Coronary artery (tissue), 2 donors: ENCODE measurements at regions not wholly inside any gene's neighbourhood (a gene's known extent, or its start where the extent isn't known, plus 50 kb on each side); places are given as distances from the start of the nearest gene placed in this dataset.

Source experiments
- DNase-seq: peaks from one replicate; pipeline ENCODE4 v3.0.0-alpha.2; 2017; ENCODE audit warnings: low spot score
- H3K27ac ChIP-seq, 2 donors: fragments of 200-600 bp; sonication (generic); one replicate each; pipeline ENCODE4 v1.5.1; 2016 to 2019
- H3K4me3 ChIP-seq: fragments of 200-600 bp; sonication (generic); 2 replicates; pipeline ENCODE4 v1.5.1; 2016; ENCODE audit warnings: mild to moderate bottlenecking, moderate library complexity
- CTCF ChIP-seq: fragments of 200-600 bp; sonication (generic); IDR thresholded peaks from one replicate; pipeline ENCODE4 v1.5.1; 2019; ENCODE audit warnings: antibody characterized with exemption

- TF ChIP-seq CTCF = no peak
- DNase-seq = no peak
- no peak overlapping the region for H3K4me3 ChIP-seq
These were observed 177.3 kb downstream of the CYB561 start for GRCh38 chr17:63268827-63269226.

GRCh38 chr17:63270610-63271009 lies 175.5 kb downstream of the CYB561 start:
- DNase-seq = no peak
- Histone ChIP-seq H3K27ac (no peak overlapping the region), H3K4me3 (no peak overlapping the region)
- TF ChIP-seq CTCF = no peak

More at GRCh38 chr17:63268827-63269226, 177.3 kb downstream of the CYB561 start:
- H3K27ac ChIP-seq = no peak overlapping the region

GRCh38 chr17:63274146-63274545 lies 172.0 kb downstream of the CYB561 start:
- Histone ChIP-seq H3K4me3 (no peak overlapping the region), H3K27ac (no peak overlapping the region)
- no peak for TF ChIP-seq CTCF
- no peak for DNase-seq

- Histone ChIP-seq H3K27ac (no peak overlapping the region), H3K4me3 (no peak overlapping the region)
- TF ChIP-seq CTCF = no peak
- DNase-seq = no peak
These were observed 170.7 kb downstream of the CYB561 start for GRCh38 chr17:63275318-63275970.

- TF ChIP-seq CTCF = no peak
- H3K4me3 ChIP-seq = no peak overlapping the region
- no peak overlapping the region for H3K27ac ChIP-seq
- no peak for DNase-seq
These were observed 169.9 kb downstream of the CYB561 start for GRCh38 chr17:63275971-63276745.

- no peak for TF ChIP-seq CTCF
- DNase-seq = no peak
- no peak overlapping the region for H3K4me3 ChIP-seq
- H3K27ac ChIP-seq = no peak overlapping the region
These were observed 169.3 kb downstream of the CYB561 start for GRCh38 chr17:63276821-63277220.

- TF ChIP-seq CTCF = no peak
These were observed 168.5 kb downstream of the CYB561 start for GRCh38 chr17:63277629-63278028.

More at GRCh38 chr17:63277629-63278028, 168.5 kb downstream of the CYB561 start:
- no peak for DNase-seq
- Histone ChIP-seq H3K4me3 (no peak overlapping the region), H3K27ac (no peak overlapping the region)
